RWPE2 (cell line): ENCODE measurements at regions not wholly inside any gene's neighbourhood (a gene's known extent, or its start where the extent isn't known, plus 50 kb on each side); places are given as distances from the start of the nearest gene placed in this dataset.

ENCODE experiments used
- ATAC-seq: fragments of 200-7000 bp; cut with Tn5 transposase; 3 replicates; pipeline ENCODE4 v1.9.1; 2021; ENCODE audit warnings: low read depth
- DNase-seq: peaks from one replicate; pipeline ENCODE4 v3.0.0-alpha.2; 2020; ENCODE audit warnings: low spot score
- H3K27ac ChIP-seq: fragments of 450-650 bp; 2 replicates; pipeline ENCODE4 v1.5.1; 2017; ENCODE audit warnings: mild to moderate bottlenecking; ENCODE audit not compliant: poor library complexity, severe bottlenecking
- H3K27me3 ChIP-seq: fragments of 250-450 bp; sonication (Bioruptor Pico); 2 replicates; pipeline ENCODE4 v1.5.1; 2021; ENCODE audit warnings: mild to moderate bottlenecking, moderate library complexity; ENCODE audit not compliant: insufficient read depth, poor library complexity, severe bottlenecking
- H3K36me3 ChIP-seq: fragments of 250-450 bp; sonication (Bioruptor Pico); 2 replicates; pipeline ENCODE4 v1.5.1; 2020; ENCODE audit warnings: low read depth, mild to moderate bottlenecking, moderate library complexity
- H3K4me1 ChIP-seq: fragments of 250-450 bp; sonication (Bioruptor Pico); 2 replicates; pipeline ENCODE4 v1.5.1; 2021; ENCODE audit warnings: mild to moderate bottlenecking, moderate library complexity; ENCODE audit not compliant: insufficient read depth, poor library complexity, severe bottlenecking
- H3K4me3 ChIP-seq: fragments of 250-450 bp; sonication (Bioruptor Pico); 2 replicates; pipeline ENCODE4 v1.5.1; 2021; ENCODE audit warnings: mild to moderate bottlenecking, moderate library complexity; ENCODE audit not compliant: severe bottlenecking
- H3K9me3 ChIP-seq: fragments of 250-450 bp; sonication (Bioruptor Pico); 2 replicates; pipeline ENCODE4 v1.5.1; 2021; ENCODE audit warnings: mild to moderate bottlenecking, moderate library complexity; ENCODE audit not compliant: severe bottlenecking
- TF ChIP-seq, protein P1 (sequence below): fragments of 450-650 bp; IDR thresholded peaks from one replicate; pipeline ENCODE4 v1.5.1; 2017; ENCODE audit warnings: mild to moderate bottlenecking, moderate library complexity; ENCODE audit not compliant: poor library complexity, severe bottlenecking

DNA sequence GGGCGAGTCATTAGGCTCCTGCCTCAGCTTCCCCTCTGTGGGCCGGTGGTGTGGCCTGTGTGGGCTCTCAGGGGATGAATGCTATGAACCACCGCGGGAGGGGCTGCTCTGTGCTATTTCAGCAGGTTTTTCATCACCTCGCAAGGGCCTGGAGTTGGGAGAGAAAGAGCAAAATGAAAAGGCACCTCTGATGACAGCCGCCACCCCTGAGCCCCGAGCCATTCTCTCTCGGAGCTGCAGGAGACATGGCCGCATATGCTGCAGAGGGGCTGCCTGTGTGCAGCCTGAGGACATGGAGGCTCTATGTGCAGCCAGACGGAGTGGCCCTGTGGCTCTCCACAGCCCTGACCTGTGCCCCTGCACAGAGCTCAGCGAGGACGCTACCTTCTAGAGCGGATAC, 96.2 kb upstream of the CTDP1 start:
- no peak overlapping the region for H3K27ac ChIP-seq
- DNase-seq: peak; percentile 40
- no peaks in the 10 kb centered on the region for H3K4me1 ChIP-seq
- TF ChIP-seq, protein P1, sequence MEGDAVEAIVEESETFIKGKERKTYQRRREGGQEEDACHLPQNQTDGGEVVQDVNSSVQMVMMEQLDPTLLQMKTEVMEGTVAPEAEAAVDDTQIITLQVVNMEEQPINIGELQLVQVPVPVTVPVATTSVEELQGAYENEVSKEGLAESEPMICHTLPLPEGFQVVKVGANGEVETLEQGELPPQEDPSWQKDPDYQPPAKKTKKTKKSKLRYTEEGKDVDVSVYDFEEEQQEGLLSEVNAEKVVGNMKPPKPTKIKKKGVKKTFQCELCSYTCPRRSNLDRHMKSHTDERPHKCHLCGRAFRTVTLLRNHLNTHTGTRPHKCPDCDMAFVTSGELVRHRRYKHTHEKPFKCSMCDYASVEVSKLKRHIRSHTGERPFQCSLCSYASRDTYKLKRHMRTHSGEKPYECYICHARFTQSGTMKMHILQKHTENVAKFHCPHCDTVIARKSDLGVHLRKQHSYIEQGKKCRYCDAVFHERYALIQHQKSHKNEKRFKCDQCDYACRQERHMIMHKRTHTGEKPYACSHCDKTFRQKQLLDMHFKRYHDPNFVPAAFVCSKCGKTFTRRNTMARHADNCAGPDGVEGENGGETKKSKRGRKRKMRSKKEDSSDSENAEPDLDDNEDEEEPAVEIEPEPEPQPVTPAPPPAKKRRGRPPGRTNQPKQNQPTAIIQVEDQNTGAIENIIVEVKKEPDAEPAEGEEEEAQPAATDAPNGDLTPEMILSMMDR: no peak
- no peaks in the 10 kb centered on the region for H3K9me3 ChIP-seq
- H3K4me3 ChIP-seq: no peak overlapping the region
- no peak for ATAC-seq
- H3K36me3 ChIP-seq: no peaks in the 10 kb centered on the region
- H3K27me3 ChIP-seq: no peaks in the 10 kb centered on the region

DNA sequence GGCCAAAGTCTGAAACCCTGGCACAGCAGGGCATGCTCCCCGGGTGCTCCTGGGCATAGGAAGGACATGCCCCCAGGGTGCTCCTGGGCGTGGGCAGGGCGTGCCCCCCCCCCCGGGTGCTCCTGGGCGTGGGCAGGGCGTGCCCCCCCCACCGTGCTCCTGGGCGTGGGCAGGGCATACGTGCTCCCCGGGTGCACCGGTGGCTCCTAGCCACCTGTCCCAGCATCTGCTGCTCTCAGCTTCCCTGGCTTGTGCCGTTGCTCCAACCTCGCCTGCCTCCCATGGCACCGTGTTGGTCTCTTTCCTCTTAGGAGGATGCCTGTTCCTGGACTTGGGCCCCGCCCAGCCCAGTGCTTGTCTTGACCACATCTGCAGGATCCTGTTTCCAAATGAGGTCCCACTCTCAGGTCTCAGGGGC, 95.6 kb upstream of the CTDP1 start:
- DNase-seq (peak; percentile 31), ATAC-seq (0 out of 3 replicates have a peak, but pooled peaks have one; percentile 22)
- Histone ChIP-seq H3K27me3 (no peaks in the 10 kb centered on the region), H3K4me3 (no peak overlapping the region), H3K36me3 (no peaks in the 10 kb centered on the region), H3K27ac (no peak overlapping the region), H3K9me3 (no peaks in the 10 kb centered on the region), H3K4me1 (no peaks in the 10 kb centered on the region)
- TF ChIP-seq, protein P1: no peak

DNA sequence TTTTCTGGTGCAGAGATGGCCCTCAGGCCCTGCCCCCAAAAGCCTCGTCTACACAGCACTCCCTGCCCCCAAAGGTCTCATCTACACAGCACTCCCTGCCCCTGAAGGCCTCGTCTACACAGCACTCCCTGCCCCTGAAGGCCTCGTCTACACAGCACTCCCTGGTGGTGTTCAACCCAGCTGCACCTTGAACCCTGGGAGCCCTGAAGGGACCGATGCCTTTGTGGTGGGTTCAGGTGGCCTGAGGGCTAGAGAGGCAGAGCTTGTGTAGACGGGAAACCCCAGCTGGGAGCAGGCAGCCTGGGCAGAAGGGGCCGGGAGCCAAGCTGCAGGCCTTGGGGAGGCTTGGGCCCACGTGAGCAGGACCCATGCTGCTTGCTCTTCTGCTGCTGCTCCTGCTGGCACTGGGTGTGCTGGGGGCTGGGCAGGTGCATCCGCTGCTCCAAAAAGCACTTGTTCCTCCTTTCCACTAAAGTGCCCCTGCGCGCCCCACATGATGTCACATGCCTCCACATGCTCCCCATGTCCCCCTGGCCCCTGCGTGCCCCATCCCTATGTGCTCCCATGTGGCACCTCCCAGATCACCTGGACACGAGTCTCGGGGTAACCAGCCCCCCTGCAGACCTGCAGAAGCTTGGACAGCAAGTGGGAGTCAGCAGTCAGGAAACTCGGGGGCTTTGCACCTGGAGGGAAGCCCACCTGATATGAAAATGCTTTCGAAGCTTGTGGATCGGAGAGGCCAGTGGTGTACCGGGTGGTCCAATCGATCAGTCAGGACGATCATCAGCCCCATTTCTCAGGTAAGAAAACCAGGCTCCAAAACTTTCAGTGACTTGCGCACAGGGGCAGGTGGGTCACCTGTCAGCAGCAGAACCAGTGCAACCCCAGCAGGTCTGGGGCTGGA, 94.9 kb upstream of the CTDP1 start:
- DNase-seq: peak; percentile 23
- Histone ChIP-seq H3K36me3 (no peaks in the 10 kb centered on the region), H3K4me1 (no peaks in the 10 kb centered on the region), H3K4me3 (no peak overlapping the region), H3K9me3 (no peaks in the 10 kb centered on the region), H3K27ac (no peak overlapping the region), H3K27me3 (no peaks in the 10 kb centered on the region)
- TF ChIP-seq, protein P1: no peak
- no peak for ATAC-seq

DNA sequence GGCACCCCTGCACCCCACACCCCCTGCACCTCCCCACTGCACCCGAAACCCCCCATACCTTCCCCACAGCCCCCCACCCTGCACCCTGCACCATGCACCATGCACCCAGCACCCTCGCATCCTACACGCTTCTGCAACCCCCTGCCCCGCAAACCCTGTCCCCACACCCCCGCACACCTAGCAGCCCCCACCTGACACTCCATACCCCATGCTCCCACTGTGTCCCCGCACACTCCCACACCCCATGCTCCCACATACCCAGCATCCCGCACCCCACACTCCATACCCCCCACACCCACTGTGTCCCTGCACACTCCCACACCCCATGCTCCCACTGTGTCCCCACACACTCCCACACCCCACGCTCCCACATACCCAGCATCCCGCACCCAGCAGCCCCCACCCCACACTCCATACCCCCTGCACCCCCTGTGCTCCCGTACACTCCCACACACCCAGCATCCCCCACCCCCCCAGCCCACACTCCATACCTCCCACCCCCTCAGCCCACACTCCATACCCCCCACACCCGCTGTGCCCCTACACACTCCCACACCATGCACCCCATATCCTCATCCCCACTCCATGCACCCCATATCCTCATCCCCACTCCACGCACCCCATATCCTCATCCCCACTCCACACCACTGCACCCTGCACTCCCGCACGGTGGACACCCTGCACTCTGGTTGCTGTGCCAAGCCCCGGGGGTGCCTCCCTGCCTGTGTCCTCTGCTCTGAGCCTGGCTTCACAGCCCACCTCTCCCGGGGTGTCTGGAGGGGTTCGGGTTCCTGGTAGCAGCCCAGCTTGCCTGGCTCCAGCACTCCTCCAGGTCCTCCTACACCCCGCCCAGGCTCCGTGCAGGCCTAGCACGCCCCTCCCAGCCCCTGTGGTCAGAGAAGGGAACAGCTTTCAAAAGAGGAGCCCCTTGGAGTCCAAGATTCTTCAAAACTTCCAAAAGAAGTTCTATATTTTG, 93.9 kb upstream of the CTDP1 start:
- ATAC-seq: no peak
- Histone ChIP-seq H3K4me3 (no peak overlapping the region), H3K27me3 (no peaks in the 10 kb centered on the region), H3K9me3 (no peaks in the 10 kb centered on the region), H3K36me3 (no peaks in the 10 kb centered on the region), H3K27ac (no peak overlapping the region), H3K4me1 (no peaks in the 10 kb centered on the region)
- TF ChIP-seq, protein P1: no peak
- DNase-seq: peak; percentile 70
